Epidermal melanocyte (primary cell): ENCODE measurements at regions not wholly inside any gene's neighbourhood (a gene's known extent, or its start where the extent isn't known, plus 50 kb on each side); places are given as distances from the start of the nearest gene placed in this dataset.

Experiments used
- DNase-seq: peaks from one replicate; pipeline ENCODE4 v3.0.0; 2011; ENCODE audit warnings: low spot score; ENCODE audit not compliant: insufficient read length

GRCh38 chr11:32003335-32003734 is 87.5 kb upstream of the RCN1 start:
- no peak for DNase-seq

- DNase-seq, result no peak
Measured at GRCh38 chr11:32002311-32002710, 88.6 kb upstream of the RCN1 start.

GRCh38 chr11:31997955-31998354 is 92.9 kb upstream of the RCN1 start:
- DNase-seq, result no peak

GRCh38 chr11:31996159-31996881 is 94.6 kb upstream of the RCN1 start:
- no peak for DNase-seq

GRCh38 chr11:31995525-31996094 is 95.3 kb upstream of the RCN1 start:
- DNase-seq, result no peak

- no peak for DNase-seq
Measured at GRCh38 chr11:31995032-31995431, 95.8 kb upstream of the RCN1 start.

GRCh38 chr11:31987118-31988005 is 103.5 kb upstream of the RCN1 start:
- DNase-seq, result no peak

GRCh38 chr11:31986201-31986889 is 104.5 kb upstream of the RCN1 start:
- DNase-seq, result no peak

GRCh38 chr11:31981457-31981856 is 109.4 kb upstream of the RCN1 start:
- DNase-seq, result no peak

GRCh38 chr11:31977343-31977742 is 113.5 kb upstream of the RCN1 start:
- DNase-seq, result no peak

GRCh38 chr11:31974366-31975136 is 116.3 kb upstream of the RCN1 start:
- no peak for DNase-seq

- DNase-seq, result no peak
Measured at GRCh38 chr11:31973172-31973571, 117.7 kb upstream of the RCN1 start.

GRCh38 chr11:31972623-31973022 is 118.3 kb upstream of the RCN1 start:
- DNase-seq, result no peak

GRCh38 chr11:31969359-31969702 is 121.5 kb upstream of the RCN1 start:
- no peak for DNase-seq

- DNase-seq, result no peak
Measured at GRCh38 chr11:31968461-31969358, 122.2 kb upstream of the RCN1 start.

GRCh38 chr11:31967404-31968130 is 123.3 kb upstream of the RCN1 start:
- no peak for DNase-seq

GRCh38 chr11:31966846-31967245 is 124.0 kb upstream of the RCN1 start:
- no peak for DNase-seq

- DNase-seq, result no peak
Measured at GRCh38 chr11:31964181-31964580, 126.7 kb upstream of the RCN1 start.

GRCh38 chr11:31960126-31960525 is 130.7 kb upstream of the RCN1 start:
- DNase-seq, result no peak
